WERI-Rb-1 (cell line): ENCODE measurements at regions not wholly inside any gene's neighbourhood (a gene's known extent, or its start where the extent isn't known, plus 50 kb on each side); places are given as distances from the start of the nearest gene placed in this dataset.

Experiments
- DNase-seq: peaks from one replicate; pipeline ENCODE4 v3.0.0-alpha.2; 2020
- H3K27ac ChIP-seq: fragments of 250-450 bp; sonication (Bioruptor Pico); 2 replicates; pipeline ENCODE4 v1.5.1; 2020; ENCODE audit warnings: mild to moderate bottlenecking, moderate library complexity
- H3K27me3 ChIP-seq: fragments of 250-450 bp; sonication (Bioruptor Pico); 2 replicates; pipeline ENCODE4 v1.5.1; 2021; ENCODE audit warnings: mild to moderate bottlenecking, low read depth, moderate library complexity; ENCODE audit not compliant: insufficient read depth, severe bottlenecking
- H3K36me3 ChIP-seq: fragments of 250-450 bp; sonication (Bioruptor Pico); 2 replicates; pipeline ENCODE4 v1.5.1; 2020; ENCODE audit warnings: mild to moderate bottlenecking, moderate library complexity
- H3K4me3 ChIP-seq: 2 replicates; pipeline ENCODE4 v1.5.1; 2011; ENCODE audit warnings: low read depth, mild to moderate bottlenecking, control low read depth, low read length
- H3K9me3 ChIP-seq: fragments of 250-450 bp; sonication (Bioruptor Pico); 2 replicates; pipeline ENCODE4 v1.5.1; 2021; ENCODE audit warnings: mild to moderate bottlenecking, moderate library complexity; ENCODE audit not compliant: severe bottlenecking
- CTCF ChIP-seq: IDR thresholded peaks from 2 replicates; pipeline ENCODE4 v1.5.1; 2011; ENCODE audit warnings: low read depth, mild to moderate bottlenecking, control low read depth, inconsistent platforms, low read length

GRCh38 chr2:7899241-7899640 lies 782.6 kb upstream of the ID2 start:
- no peak overlapping the region for H3K4me3 ChIP-seq
- DNase-seq = no peak
- no peaks in the 10 kb centered on the region for H3K36me3 ChIP-seq
- no peaks in the 10 kb centered on the region for H3K9me3 ChIP-seq
- no peak overlapping the region for H3K27ac ChIP-seq
- H3K27me3 ChIP-seq = no peaks in the 10 kb centered on the region
- no peak for TF ChIP-seq CTCF

DNA sequence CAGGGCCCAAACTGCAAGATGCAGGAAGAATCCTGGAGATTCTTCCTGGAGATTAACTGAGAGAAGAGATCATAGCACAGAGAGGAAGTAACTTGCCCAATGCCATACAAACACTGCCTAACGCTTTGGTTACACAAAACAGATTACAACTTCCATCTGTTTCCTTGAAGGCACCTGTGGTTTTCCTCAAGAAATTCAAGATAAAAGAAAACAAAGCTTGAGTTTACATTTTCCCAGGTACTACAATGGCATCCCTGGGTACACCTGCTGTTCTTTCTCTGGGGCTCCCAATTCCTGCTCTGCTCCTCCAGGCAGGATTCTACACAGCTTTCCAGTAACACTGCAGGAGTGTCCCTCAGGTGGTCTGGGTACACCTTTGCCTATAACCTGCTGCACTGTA lies 781.9 kb upstream of the ID2 start:
- Histone ChIP-seq H3K4me3 (no peak overlapping the region), H3K36me3 (no peaks in the 10 kb centered on the region), H3K9me3 (no peaks in the 10 kb centered on the region), H3K27me3 (no peaks in the 10 kb centered on the region), H3K27ac (no peak overlapping the region)
- TF ChIP-seq CTCF = no peak
- no peak for DNase-seq

DNA sequence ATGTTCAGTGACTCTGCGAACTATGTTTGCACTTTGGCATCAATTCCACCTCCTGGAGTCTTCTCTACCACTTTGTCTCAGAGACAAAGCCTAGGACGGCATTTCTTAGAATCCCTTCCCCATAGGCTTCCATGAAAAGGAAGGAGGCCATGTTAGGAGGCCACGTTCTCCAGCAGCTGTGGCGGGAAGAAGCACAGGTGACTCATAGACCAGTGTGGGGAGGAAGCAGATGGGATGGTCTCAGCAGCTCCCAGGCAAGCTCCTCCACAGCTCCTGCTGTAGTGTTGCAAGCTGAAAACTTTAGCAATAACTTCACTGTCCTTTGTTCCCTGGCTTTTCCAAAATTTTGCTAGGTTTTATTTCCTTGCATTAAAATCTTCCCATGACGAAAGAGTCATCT lies 781.3 kb upstream of the ID2 start:
- no peak for TF ChIP-seq CTCF
- Histone ChIP-seq H3K4me3 (no peak overlapping the region), H3K36me3 (no peaks in the 10 kb centered on the region), H3K9me3 (no peaks in the 10 kb centered on the region), H3K27me3 (no peaks in the 10 kb centered on the region), H3K27ac (no peak overlapping the region)
- no peak for DNase-seq

GRCh38 chr2:7902251-7902765 lies 779.5 kb upstream of the ID2 start:
- H3K27ac ChIP-seq = no peak overlapping the region

GRCh38 chr2:7904319-7904718 lies 777.5 kb upstream of the ID2 start:
- no peak for DNase-seq
- Histone ChIP-seq H3K27ac (no peak overlapping the region), H3K4me3 (no peak overlapping the region)

More at GRCh38 chr2:7902251-7902765, 779.5 kb upstream of the ID2 start:
- H3K27me3 ChIP-seq = no peaks in the 10 kb centered on the region
- no peak for DNase-seq
- no peak overlapping the region for H3K4me3 ChIP-seq
- H3K9me3 ChIP-seq = no peaks in the 10 kb centered on the region
- TF ChIP-seq CTCF = no peak
- H3K36me3 ChIP-seq = no peaks in the 10 kb centered on the region

More at GRCh38 chr2:7904319-7904718, 777.5 kb upstream of the ID2 start:
- H3K9me3 ChIP-seq = no peaks in the 10 kb centered on the region
- no peaks in the 10 kb centered on the region for H3K27me3 ChIP-seq
- H3K36me3 ChIP-seq = no peaks in the 10 kb centered on the region
- TF ChIP-seq CTCF = no peak
